ENCODE measurements at regions not wholly inside any gene's neighbourhood (a gene's known extent, or its start where the extent isn't known, plus 50 kb on each side); places are given as distances from the start of the nearest gene placed in this dataset.

- H3K4me3 Mint-ChIP-seq: no peak overlapping the region
- ATAC-seq: no peak
- no peak overlapping the region for H3K27ac Mint-ChIP-seq
- peaks cover 0 to 2% (median 0%) of the 10 kb centered on the region in 11 donors for H3K9me3 Mint-ChIP-seq
- no peak overlapping the region for H3K27ac ChIP-seq (ENCODE audit: low read depth, low read length)
- peaks cover 0 to 4% (median 0%) of the 10 kb centered on the region in 5 donors for H3K36me3 Mint-ChIP-seq
- H3K36me3 ChIP-seq (ENCODE audit: control insufficient read depth in 2 of 3, insufficient read depth in 3 of 3, low read length in 3 of 3): no peaks in the 10 kb centered on the region
- H3K4me3 ChIP-seq (ENCODE audit: low read length): no peak overlapping the region
- CTCF ChIA-PET: no interaction called here
- no peaks in the 10 kb centered on the region for H3K9me3 ChIP-seq (ENCODE audit: control insufficient read depth in 2 of 3, low read length in 3 of 3)
- no peaks in the 10 kb centered on the region for H3K4me1 ChIP-seq (ENCODE audit: control insufficient read depth in 2 of 2, insufficient read depth in 2 of 2, low read length in 2 of 2)
- H3K27me3 ChIP-seq (ENCODE audit: control insufficient read depth in 2 of 2, insufficient read depth in 2 of 2, low read length in 2 of 2): no peaks in the 10 kb centered on the region
- intact Hi-C loops (cut with micrococcal nuclease): no loop called here
- H3K4me1 Mint-ChIP-seq: no peaks in the 10 kb centered on the region
- no peak for DNase-seq
- POLR2A ChIA-PET: no interaction called here
- H3K27me3 Mint-ChIP-seq: peaks cover 0 to 12% (median 0%) of the 10 kb centered on the region in 5 donors
Measured at GRCh38 chr4:25564836-25565235, 90.8 kb upstream of the SLC34A2 start.

GRCh38 chr4:25567253-25567652, 88.4 kb upstream of the SLC34A2 start:
- Mint-ChIP-seq H3K27ac (no peak overlapping the region), H3K27me3 (peaks cover 0 to 12% (median 0%) of the 10 kb centered on the region in 5 donors)
- intact Hi-C loops (cut with micrococcal nuclease): no loop called here

GRCh38 chr4:25569716-25570115, 85.9 kb upstream of the SLC34A2 start:
- POLR2A ChIA-PET: no interaction called here
- Mint-ChIP-seq H3K4me1 (no peaks in the 10 kb centered on the region), H3K27me3 (peaks cover 0 to 3% (median 0%) of the 10 kb centered on the region in 5 donors), H3K9me3 (peaks cover 0 to 2% (median 0%) of the 10 kb centered on the region in 11 donors), H3K27ac (no peak overlapping the region), H3K4me3 (no peak overlapping the region), H3K36me3 (no peaks in the 10 kb centered on the region)
- Histone ChIP-seq H3K4me3 (ENCODE audit: low read length) (no peak overlapping the region), H3K27ac (ENCODE audit: low read depth, low read length) (no peak overlapping the region), H3K9me3 (ENCODE audit: control insufficient read depth in 2 of 3, low read length in 3 of 3) (no peaks in the 10 kb centered on the region), H3K36me3 (ENCODE audit: control insufficient read depth in 2 of 3, insufficient read depth in 3 of 3, low read length in 3 of 3) (no peaks in the 10 kb centered on the region), H3K4me1 (ENCODE audit: control insufficient read depth in 2 of 2, insufficient read depth in 2 of 2, low read length in 2 of 2) (no peaks in the 10 kb centered on the region), H3K27me3 (ENCODE audit: control insufficient read depth in 2 of 2, insufficient read depth in 2 of 2, low read length in 2 of 2) (no peaks in the 10 kb centered on the region)
- CTCF ChIA-PET: no interaction called here
- ATAC-seq (no peak), DNase-seq (no peak)
- intact Hi-C loops (cut with micrococcal nuclease): no loop called here

More at GRCh38 chr4:25567253-25567652, 88.4 kb upstream of the SLC34A2 start:
- ATAC-seq (no peak), DNase-seq (no peak)
- Mint-ChIP-seq H3K9me3 (peaks cover 0 to 2% (median 0%) of the 10 kb centered on the region in 11 donors), H3K4me3 (no peak overlapping the region), H3K36me3 (peaks cover 0 to 4% (median 0%) of the 10 kb centered on the region in 5 donors), H3K4me1 (no peaks in the 10 kb centered on the region)
- ChIA-PET CTCF (no interaction called here), POLR2A (no interaction called here)
- Histone ChIP-seq H3K27ac (ENCODE audit: low read depth, low read length) (no peak overlapping the region), H3K4me1 (ENCODE audit: control insufficient read depth in 2 of 2, insufficient read depth in 2 of 2, low read length in 2 of 2) (no peaks in the 10 kb centered on the region), H3K9me3 (ENCODE audit: control insufficient read depth in 2 of 3, low read length in 3 of 3) (no peaks in the 10 kb centered on the region), H3K4me3 (ENCODE audit: low read length) (no peak overlapping the region), H3K27me3 (ENCODE audit: control insufficient read depth in 2 of 2, insufficient read depth in 2 of 2, low read length in 2 of 2) (no peaks in the 10 kb centered on the region), H3K36me3 (ENCODE audit: control insufficient read depth in 2 of 3, insufficient read depth in 3 of 3, low read length in 3 of 3) (no peaks in the 10 kb centered on the region)

GRCh38 chr4:25575611-25576010, 80.0 kb upstream of the SLC34A2 start:
- Mint-ChIP-seq H3K36me3 (no peaks in the 10 kb centered on the region), H3K9me3 (peaks cover 0 to 7% (median 0%) of the 10 kb centered on the region in 11 donors), H3K4me3 (no peak overlapping the region), H3K27me3 (peaks cover 0 to 3% (median 0%) of the 10 kb centered on the region in 5 donors), H3K27ac (no peak overlapping the region), H3K4me1 (no peaks in the 10 kb centered on the region)
- Histone ChIP-seq H3K27ac (ENCODE audit: low read depth, low read length) (no peak overlapping the region), H3K36me3 (ENCODE audit: control insufficient read depth in 2 of 3, insufficient read depth in 3 of 3, low read length in 3 of 3) (no peaks in the 10 kb centered on the region), H3K4me1 (ENCODE audit: control insufficient read depth in 2 of 2, insufficient read depth in 2 of 2, low read length in 2 of 2) (no peaks in the 10 kb centered on the region), H3K27me3 (ENCODE audit: control insufficient read depth in 2 of 2, insufficient read depth in 2 of 2, low read length in 2 of 2) (no peaks in the 10 kb centered on the region), H3K4me3 (ENCODE audit: low read length) (no peak overlapping the region), H3K9me3 (ENCODE audit: control insufficient read depth in 2 of 3, low read length in 3 of 3) (no peaks in the 10 kb centered on the region)
- DNase-seq: no peak
- POLR2A ChIA-PET: no interaction called here
- CTCF ChIA-PET: no interaction called here
- intact Hi-C loops (cut with micrococcal nuclease): no loop called here
- no peak for ATAC-seq

GRCh38 chr4:25578432-25578831, 77.2 kb upstream of the SLC34A2 start:
- H3K4me1 Mint-ChIP-seq: no peaks in the 10 kb centered on the region
- intact Hi-C loops (cut with micrococcal nuclease): no loop called here
- no peaks in the 10 kb centered on the region for H3K36me3 Mint-ChIP-seq
- DNase-seq (no peak), ATAC-seq (no peak)
- H3K4me3 Mint-ChIP-seq: no peak overlapping the region
- Histone ChIP-seq H3K27me3 (ENCODE audit: control insufficient read depth in 2 of 2, insufficient read depth in 2 of 2, low read length in 2 of 2) (no peaks in the 10 kb centered on the region), H3K9me3 (ENCODE audit: control insufficient read depth in 2 of 3, low read length in 3 of 3) (no peaks in the 10 kb centered on the region), H3K4me3 (ENCODE audit: low read length) (no peak overlapping the region), H3K27ac (ENCODE audit: low read depth, low read length) (no peak overlapping the region), H3K36me3 (ENCODE audit: control insufficient read depth in 2 of 3, insufficient read depth in 3 of 3, low read length in 3 of 3) (no peaks in the 10 kb centered on the region), H3K4me1 (ENCODE audit: control insufficient read depth in 2 of 2, insufficient read depth in 2 of 2, low read length in 2 of 2) (no peaks in the 10 kb centered on the region)
- H3K9me3 Mint-ChIP-seq: peaks cover 0 to 7% (median 0%) of the 10 kb centered on the region in 11 donors
- ChIA-PET CTCF (no interaction called here), POLR2A (no interaction called here)
- peaks cover 0 to 8% (median 0%) of the 10 kb centered on the region in 5 donors for H3K27me3 Mint-ChIP-seq
- no peak overlapping the region for H3K27ac Mint-ChIP-seq

- Mint-ChIP-seq H3K27me3 (peaks cover 0 to 8% (median 0%) of the 10 kb centered on the region in 5 donors), H3K4me1 (no peaks in the 10 kb centered on the region), H3K36me3 (no peaks in the 10 kb centered on the region), H3K27ac (no peak overlapping the region), H3K4me3 (no peak overlapping the region), H3K9me3 (peaks cover 0 to 5% (median 0%) of the 10 kb centered on the region in 11 donors)
- no peaks in the 10 kb centered on the region for H3K36me3 ChIP-seq (ENCODE audit: control insufficient read depth in 2 of 3, insufficient read depth in 3 of 3, low read length in 3 of 3)
- ChIA-PET CTCF (no interaction called here), POLR2A (no interaction called here)
- H3K27ac ChIP-seq (ENCODE audit: low read depth, low read length): no peak overlapping the region
- no peak overlapping the region for H3K4me3 ChIP-seq (ENCODE audit: low read length)
- no peak for ATAC-seq
- intact Hi-C loops (cut with micrococcal nuclease): no loop called here
- no peak for DNase-seq
- no peaks in the 10 kb centered on the region for H3K9me3 ChIP-seq (ENCODE audit: control insufficient read depth in 2 of 3, low read length in 3 of 3)
- no peaks in the 10 kb centered on the region for H3K27me3 ChIP-seq (ENCODE audit: control insufficient read depth in 2 of 2, insufficient read depth in 2 of 2, low read length in 2 of 2)
- no peaks in the 10 kb centered on the region for H3K4me1 ChIP-seq (ENCODE audit: control insufficient read depth in 2 of 2, insufficient read depth in 2 of 2, low read length in 2 of 2)
Measured at GRCh38 chr4:25580633-25581467, 74.8 kb upstream of the SLC34A2 start.

GRCh38 chr4:25585901-25586523, 69.6 kb upstream of the SLC34A2 start:
- H3K9me3 Mint-ChIP-seq: no peaks in the 10 kb centered on the region
- no peak overlapping the region for H3K27ac Mint-ChIP-seq
- no peak for ATAC-seq
- H3K36me3 Mint-ChIP-seq: no peaks in the 10 kb centered on the region
- Histone ChIP-seq H3K4me3 (ENCODE audit: low read length) (no peak overlapping the region), H3K27me3 (ENCODE audit: control insufficient read depth in 2 of 2, insufficient read depth in 2 of 2, low read length in 2 of 2) (no peaks in the 10 kb centered on the region), H3K36me3 (ENCODE audit: control insufficient read depth in 2 of 3, insufficient read depth in 3 of 3, low read length in 3 of 3) (no peaks in the 10 kb centered on the region), H3K9me3 (ENCODE audit: control insufficient read depth in 2 of 3, low read length in 3 of 3) (no peaks in the 10 kb centered on the region), H3K4me1 (ENCODE audit: control insufficient read depth in 2 of 2, insufficient read depth in 2 of 2, low read length in 2 of 2) (no peaks in the 10 kb centered on the region), H3K27ac (ENCODE audit: low read depth, low read length) (no peak overlapping the region)
- H3K4me3 Mint-ChIP-seq: no peak overlapping the region
- intact Hi-C loops (cut with micrococcal nuclease): no loop called here
- no peaks in the 10 kb centered on the region for H3K4me1 Mint-ChIP-seq
- peaks cover 0 to 9% (median 6%) of the 10 kb centered on the region in 5 donors for H3K27me3 Mint-ChIP-seq
- no peak for DNase-seq
- ChIA-PET CTCF (no interaction called here), POLR2A (no interaction called here)

Data from naive thymus-derived CD4-positive, alpha-beta T cell (primary cell).